ENCODE measurements at regions not wholly inside any gene's neighbourhood (a gene's known extent, or its start where the extent isn't known, plus 50 kb on each side); places are given as distances from the start of the nearest gene placed in this dataset.

DNA sequence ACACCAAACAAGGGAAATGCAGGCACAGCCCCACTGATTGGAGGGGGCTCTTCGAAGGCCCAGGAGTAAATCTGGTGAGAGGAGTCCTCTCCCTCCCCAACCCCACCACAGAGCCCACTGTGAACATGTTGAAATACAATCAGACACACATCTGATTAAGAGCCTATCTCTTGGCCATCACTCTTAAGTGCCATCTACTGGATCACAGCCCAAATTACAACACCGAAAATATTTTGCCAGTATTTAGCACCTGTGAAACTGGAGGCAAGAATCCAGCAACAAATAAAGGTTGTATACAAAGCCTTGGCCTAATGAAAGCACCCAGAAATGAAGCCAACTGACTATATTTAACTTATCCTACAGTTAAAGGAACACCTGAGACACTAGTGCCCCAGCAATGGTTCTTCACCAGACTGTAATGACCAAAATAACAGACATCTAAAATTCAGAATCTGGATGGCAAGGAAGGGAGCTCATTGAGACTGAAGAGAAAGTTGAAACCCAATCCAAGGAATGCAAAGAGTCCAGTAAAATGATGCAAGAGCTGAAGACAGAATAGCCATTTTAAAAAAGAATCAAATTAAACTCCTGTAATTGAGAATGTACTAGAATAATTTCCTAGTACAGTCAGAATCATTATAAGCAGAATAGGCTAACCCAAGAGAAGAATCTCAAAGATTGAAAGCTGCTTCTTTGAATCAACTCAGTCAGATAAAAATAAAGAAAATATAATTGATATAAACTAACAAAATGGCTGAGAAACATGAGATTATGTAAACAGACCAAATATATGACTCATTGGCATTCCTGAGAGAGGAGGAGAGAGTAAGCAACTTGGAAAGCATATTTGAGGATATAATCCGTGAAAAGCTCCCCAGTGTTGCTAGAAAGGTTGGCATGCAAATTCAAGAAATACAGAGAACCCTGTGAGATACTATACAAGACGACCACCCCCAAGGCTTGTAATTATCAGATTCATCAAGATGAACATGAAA is 1117.0 kb downstream of the FLRT2 start:
- intact Hi-C loops (cut with DNase I): no loop called here
- ATAC-seq (no peak), DNase-seq (no peak)
- Histone ChIP-seq H3K4me1 (no peaks in the 10 kb centered on the region), H3K36me3 (replicated peaks in 1 of 2; ENCODE audit: insufficient read depth in 1 of 2, low read depth in 2 of 2) (no peaks in the 10 kb centered on the region), H3K9me3 (no peaks in the 10 kb centered on the region), H3K27me3 (no peaks in the 10 kb centered on the region), H3K4me3 (no peak overlapping the region), H3K27ac (no peak overlapping the region)
- TF ChIP-seq, protein P1, sequence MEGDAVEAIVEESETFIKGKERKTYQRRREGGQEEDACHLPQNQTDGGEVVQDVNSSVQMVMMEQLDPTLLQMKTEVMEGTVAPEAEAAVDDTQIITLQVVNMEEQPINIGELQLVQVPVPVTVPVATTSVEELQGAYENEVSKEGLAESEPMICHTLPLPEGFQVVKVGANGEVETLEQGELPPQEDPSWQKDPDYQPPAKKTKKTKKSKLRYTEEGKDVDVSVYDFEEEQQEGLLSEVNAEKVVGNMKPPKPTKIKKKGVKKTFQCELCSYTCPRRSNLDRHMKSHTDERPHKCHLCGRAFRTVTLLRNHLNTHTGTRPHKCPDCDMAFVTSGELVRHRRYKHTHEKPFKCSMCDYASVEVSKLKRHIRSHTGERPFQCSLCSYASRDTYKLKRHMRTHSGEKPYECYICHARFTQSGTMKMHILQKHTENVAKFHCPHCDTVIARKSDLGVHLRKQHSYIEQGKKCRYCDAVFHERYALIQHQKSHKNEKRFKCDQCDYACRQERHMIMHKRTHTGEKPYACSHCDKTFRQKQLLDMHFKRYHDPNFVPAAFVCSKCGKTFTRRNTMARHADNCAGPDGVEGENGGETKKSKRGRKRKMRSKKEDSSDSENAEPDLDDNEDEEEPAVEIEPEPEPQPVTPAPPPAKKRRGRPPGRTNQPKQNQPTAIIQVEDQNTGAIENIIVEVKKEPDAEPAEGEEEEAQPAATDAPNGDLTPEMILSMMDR (IDR thresholded peaks at IDR 0.05): no peak
- no peak for TF ChIP-seq POLR2A (IDR thresholded peaks at IDR 0.05)
- WGBS, 2 donors: 82 to 87% methylated on average over 4 of the region's 4 CpGs

DNA sequence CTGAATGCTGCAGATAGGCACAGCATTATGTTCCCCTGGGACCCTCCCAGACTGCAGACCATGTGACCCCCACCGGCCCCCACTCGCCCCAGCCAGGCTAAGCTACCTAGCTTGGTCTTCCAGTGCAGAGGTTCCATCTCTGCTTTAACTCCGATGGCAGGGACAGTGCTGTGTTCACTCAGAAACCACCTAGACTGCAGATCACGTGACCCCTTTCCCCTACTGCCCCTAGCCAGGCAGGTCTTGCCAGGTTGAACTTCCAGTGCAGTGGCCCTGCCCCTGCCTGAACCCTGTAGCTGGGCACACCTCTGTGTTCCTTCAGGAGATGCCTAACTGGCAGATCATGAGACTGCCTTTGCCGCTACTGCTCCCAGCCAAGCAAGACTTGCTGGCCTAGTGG is 1116.2 kb downstream of the FLRT2 start:
- intact Hi-C loops (cut with DNase I): no loop called here
- 88 to 91% methylated on average over 5 of the region's 5 CpGs for WGBS, 2 donors

DNA sequence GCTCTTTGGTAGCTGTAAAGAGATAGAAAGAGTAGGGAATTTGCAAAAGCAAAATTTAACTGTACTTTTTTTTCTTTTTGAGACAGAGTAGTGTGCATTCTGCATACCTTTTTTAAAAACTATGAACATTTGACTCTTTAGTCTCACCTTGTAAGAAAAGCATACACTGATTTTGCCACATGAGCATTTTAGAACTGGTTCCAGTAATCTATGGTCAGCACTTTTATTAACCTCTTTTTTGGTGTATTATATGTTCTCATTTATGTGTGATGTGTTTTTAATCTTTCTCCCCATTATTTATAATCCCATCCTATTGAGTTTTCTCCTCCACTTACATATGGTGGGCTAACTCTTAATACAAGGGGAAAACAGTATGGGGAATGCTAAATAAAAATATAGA is 1111.4 kb downstream of the FLRT2 start:
- Histone ChIP-seq H3K36me3 (replicated peaks in 1 of 2; ENCODE audit: insufficient read depth in 1 of 2, low read depth in 2 of 2) (no peaks in the 10 kb centered on the region), H3K27ac (no peak overlapping the region), H3K4me1 (no peaks in the 10 kb centered on the region), H3K4me3 (no peak overlapping the region), H3K27me3 (no peaks in the 10 kb centered on the region), H3K9me3 (no peaks in the 10 kb centered on the region)
- no peak for ATAC-seq
- DNase-seq: no peak
- TF ChIP-seq, protein P1 (IDR thresholded peaks at IDR 0.05): no peak
- TF ChIP-seq POLR2A (IDR thresholded peaks at IDR 0.05): no peak
- intact Hi-C loops (cut with DNase I): no loop called here

More for the DNA sequence above, 1116.2 kb downstream of the FLRT2 start:
- TF ChIP-seq, protein P1 (IDR thresholded peaks at IDR 0.05): no peak
- TF ChIP-seq POLR2A (IDR thresholded peaks at IDR 0.05): no peak
- no peaks in the 10 kb centered on the region for H3K27me3 ChIP-seq
- no peaks in the 10 kb centered on the region for H3K4me1 ChIP-seq
- no peaks in the 10 kb centered on the region for H3K9me3 ChIP-seq
- ATAC-seq: no peak
- no peak for DNase-seq
- H3K27ac ChIP-seq: no peak overlapping the region
- H3K36me3 ChIP-seq (replicated peaks in 1 of 2; ENCODE audit: insufficient read depth in 1 of 2, low read depth in 2 of 2): no peaks in the 10 kb centered on the region
- H3K4me3 ChIP-seq: no peak overlapping the region

DNA sequence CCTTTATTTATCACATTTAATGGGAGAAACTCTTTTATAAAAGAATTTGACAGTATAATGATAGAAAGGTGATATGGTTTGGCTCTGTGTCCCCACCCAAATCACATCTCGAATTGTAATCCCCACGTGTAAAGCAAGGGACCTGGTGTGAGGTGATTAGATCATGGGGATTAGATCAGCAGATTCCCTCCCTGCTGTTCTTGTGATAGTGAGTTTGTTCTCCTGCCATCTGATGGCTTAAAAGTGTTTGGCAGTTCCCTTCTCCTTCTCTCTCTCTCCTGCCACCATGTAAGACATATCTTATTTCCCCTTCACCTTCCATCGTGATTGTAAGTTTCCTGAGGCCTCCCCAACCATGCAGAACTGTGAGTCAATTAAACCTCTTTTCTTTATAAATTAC is 1110.3 kb downstream of the FLRT2 start:
- no peak for TF ChIP-seq POLR2A (IDR thresholded peaks at IDR 0.05)
- TF ChIP-seq, protein P1 (IDR thresholded peaks at IDR 0.05): no peak
- no peaks in the 10 kb centered on the region for H3K9me3 ChIP-seq
- no peaks in the 10 kb centered on the region for H3K36me3 ChIP-seq (replicated peaks in 1 of 2; ENCODE audit: insufficient read depth in 1 of 2, low read depth in 2 of 2)
- no peak overlapping the region for H3K4me3 ChIP-seq
- H3K27me3 ChIP-seq: no peaks in the 10 kb centered on the region
- DNase-seq (no peak), ATAC-seq (no peak)
- H3K27ac ChIP-seq: no peak overlapping the region
- intact Hi-C loops (cut with DNase I): no loop called here
- 62 to 64% methylated on average over 3 of the region's 3 CpGs for WGBS, 2 donors
- H3K4me1 ChIP-seq: no peaks in the 10 kb centered on the region

DNA sequence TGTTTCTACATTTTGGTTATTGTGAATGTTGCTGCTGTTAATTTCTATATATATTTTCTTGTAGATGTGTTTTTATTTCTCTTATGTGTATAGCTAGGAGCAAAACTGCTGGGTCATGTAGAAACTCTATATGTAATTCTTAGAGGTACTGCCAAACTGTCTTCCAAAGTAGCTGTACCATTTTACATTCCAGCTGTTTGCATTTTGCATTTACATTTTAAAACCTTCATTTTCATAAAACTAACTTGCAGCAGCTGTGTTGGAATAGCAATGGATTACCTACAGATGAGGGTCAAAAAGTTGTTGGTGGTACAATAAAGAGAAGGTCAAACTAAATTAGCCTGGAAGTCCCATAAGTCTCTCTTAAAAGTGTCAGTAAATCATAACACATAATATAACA is 1109.7 kb downstream of the FLRT2 start:
- Histone ChIP-seq H3K27ac (no peak overlapping the region), H3K4me3 (no peak overlapping the region), H3K27me3 (no peaks in the 10 kb centered on the region), H3K9me3 (no peaks in the 10 kb centered on the region), H3K4me1 (no peaks in the 10 kb centered on the region), H3K36me3 (replicated peaks in 1 of 2; ENCODE audit: insufficient read depth in 1 of 2, low read depth in 2 of 2) (no peaks in the 10 kb centered on the region)
- TF ChIP-seq, protein P1 (IDR thresholded peaks at IDR 0.05): no peak
- TF ChIP-seq POLR2A (IDR thresholded peaks at IDR 0.05): no peak
- no peak for ATAC-seq
- DNase-seq: no peak
- intact Hi-C loops (cut with DNase I): no loop called here

Data from body of pancreas (tissue), 4 donors.